GM12878 (cell line): ENCODE measurements at regions not wholly inside any gene's neighbourhood (a gene's known extent, or its start where the extent isn't known, plus 50 kb on each side); places are given as distances from the start of the nearest gene placed in this dataset.

ENCODE experiments used
- ATAC-seq: fragments of 200-7000 bp; cut with Tn5 transposase; 3 replicates; pipeline ENCODE4 v1.9.1; 2020; ENCODE audit warnings: mild to moderate bottlenecking, moderate library complexity
- BruUV-seq: library from RNA; stranded (reverse); fragments of 400-500 nt; replicated peaks from 2 replicates; lab custom pipeline; 2021; lab: Mats Ljungman, UMichigan
- CTCF ChIA-PET: fragments of 300-600 bp; sonication (Branson Sonifier 250); formaldehyde crosslinking; extraction: SDS; loops from one replicate; lab custom pipeline; 2021; ENCODE audit warnings: inconsistent platforms; lab: Yijun Ruan, JAX
- POLR2A ChIA-PET: fragments of 350-600 bp; formaldehyde crosslinking; extraction: SDS; loops from one replicate; lab custom pipeline; 2021; ENCODE audit warnings: inconsistent platforms; lab: Charles Lee
- RAD21 ChIA-PET: fragments of 300-600 bp; sonication (Branson Sonifier 250); formaldehyde crosslinking; loops from one replicate; lab custom pipeline; 2023; ENCODE audit warnings: antibody characterized with exemption; ENCODE audit not compliant: unreplicated experiment; lab: Charles Lee
- SMC1A ChIA-PET: fragments of 300-600 bp; sonication (Branson Sonifier 250); formaldehyde crosslinking; loops from one replicate; lab custom pipeline; 2023; ENCODE audit not compliant: unreplicated experiment, uncharacterized antibody; lab: Charles Lee
- DNase-seq: peaks from one replicate; pipeline ENCODE4 v3.0.0-alpha.2; 2011; ENCODE audit warnings: low read depth, low spot score
- FAIRE-seq: peaks from 3 replicates; lab custom pipeline; 2011; peaks lifted over from hg19 to GRCh38; lab: Jason Lieb, UNC
- H2AFZ ChIP-seq: 2 replicates; pipeline ENCODE4 v1.6.0; 2011; ENCODE audit warnings: low read depth, low read length, control low read depth; ENCODE audit not compliant: control insufficient read depth
- H3K27ac ChIP-seq: 2 replicates; pipeline ENCODE4 v1.5.1; 2011; ENCODE audit warnings: control low read depth; ENCODE audit not compliant: control insufficient read depth, insufficient read depth
- H3K27me3 ChIP-seq, 2 experiments: replicated peaks in 1 of 2; 2 replicates each; pipeline versions ENCODE4 v1.6.0 to v1.6.1; 2011; ENCODE audit warnings: low read length in 1 of 2; ENCODE audit not compliant: control insufficient read depth in 2 of 2, insufficient read depth in 2 of 2
- H3K36me3 ChIP-seq, 2 experiments: 2 replicates each; pipeline ENCODE4 v1.5.1; 2011; ENCODE audit warnings: low read length in 1 of 2; ENCODE audit not compliant: control insufficient read depth in 2 of 2, insufficient read depth in 2 of 2
- H3K4me1 ChIP-seq: 2 replicates; pipeline ENCODE4 v1.6.1; 2011; ENCODE audit warnings: mild to moderate bottlenecking, low read length, moderate library complexity, mixed read lengths; ENCODE audit not compliant: control insufficient read depth, insufficient read depth
- H3K4me2 ChIP-seq: 2 replicates; pipeline ENCODE4 v1.6.0; 2011; ENCODE audit warnings: control low read depth; ENCODE audit not compliant: control insufficient read depth, insufficient read depth
- H3K4me3 ChIP-seq: fragments of 200-600 bp; sonication (generic); 2 replicates; pipeline ENCODE4 v1.5.1; 2016
- H3K79me2 ChIP-seq: 2 replicates; pipeline ENCODE4 v1.6.0; 2011; ENCODE audit warnings: low read length; ENCODE audit not compliant: control insufficient read depth, insufficient read depth
- H3K9ac ChIP-seq: 2 replicates; pipeline ENCODE4 v1.8.0; 2011; ENCODE audit warnings: low read length, control low read depth, mixed read lengths; ENCODE audit not compliant: control insufficient read depth, insufficient read depth
- H3K9me3 ChIP-seq: replicated peaks from 3 replicates; pipeline ENCODE4 v1.5.1; 2011; ENCODE audit warnings: mild to moderate bottlenecking, low read length; ENCODE audit not compliant: control insufficient read depth, insufficient read depth
- H4K20me1 ChIP-seq: 2 replicates; pipeline ENCODE4 v1.6.0; 2011; ENCODE audit not compliant: control insufficient read depth, insufficient read depth
- BHLHE40 ChIP-seq, 2 experiments: fragments of 450-650 bp in 1 of 2; IDR thresholded peaks; 2 replicates each; pipeline ENCODE4 v1.6.1; 2011 to 2017; ENCODE audit warnings: low read depth in 2 of 2, borderline replicate concordance in 1 of 2, improper control_type of control experiment in 1 of 2, low read length in 1 of 2, mild to moderate bottlenecking in 1 of 2
- CREB1 ChIP-seq: IDR thresholded peaks from 2 replicates; pipeline ENCODE4 v1.6.1; 2012; ENCODE audit warnings: low read depth, mild to moderate bottlenecking, inconsistent platforms
- HDAC6 ChIP-seq: fragments of 200-600 bp; sonication (generic); IDR thresholded peaks from one replicate; pipeline ENCODE4 v1.8.0; 2017; ENCODE audit warnings: antibody characterized with exemption; ENCODE audit not compliant: unreplicated experiment
- LARP7 ChIP-seq: fragments of 450-650 bp; IDR thresholded peaks from 2 replicates; pipeline ENCODE4 v1.6.1; 2017; ENCODE audit warnings: mild to moderate bottlenecking
- MTA2 ChIP-seq: fragments of 450-650 bp; IDR thresholded peaks from 2 replicates; pipeline ENCODE4 v1.6.1; 2016; ENCODE audit warnings: low read depth, mild to moderate bottlenecking, moderate library complexity
- MTA3 ChIP-seq: IDR thresholded peaks from 2 replicates; pipeline ENCODE4 v1.6.1; 2012; ENCODE audit warnings: low read length, inconsistent platforms, borderline replicate concordance
- NFIC ChIP-seq: IDR thresholded peaks from 2 replicates; pipeline ENCODE4 v1.6.1; 2012; ENCODE audit warnings: low read depth, mild to moderate bottlenecking, inconsistent platforms, low read length, moderate library complexity
- PBX3 ChIP-seq: IDR thresholded peaks from 2 replicates; pipeline ENCODE4 v1.6.1; 2011; ENCODE audit warnings: mild to moderate bottlenecking, low read depth, low read length, moderate library complexity; ENCODE audit not compliant: insufficient replicate concordance
- RAD51 ChIP-seq: fragments of 450-650 bp; IDR thresholded peaks from 2 replicates; pipeline ENCODE4 v1.6.1; 2016; ENCODE audit warnings: moderate library complexity, mild to moderate bottlenecking, inconsistent platforms
- SKIL ChIP-seq: fragments of 450-650 bp; IDR thresholded peaks from 2 replicates; pipeline ENCODE4 v1.6.1; 2017; ENCODE audit warnings: mild to moderate bottlenecking, low read depth, inconsistent platforms; ENCODE audit not compliant: poor library complexity, severe bottlenecking
- STAT3 ChIP-seq: IDR thresholded peaks from 2 replicates; pipeline ENCODE4 v1.6.1; 2011; ENCODE audit warnings: low read depth, low read length, improper control_type of control experiment
- USF1 ChIP-seq: IDR thresholded peaks from 2 replicates; pipeline ENCODE4 v1.6.1; 2011; ENCODE audit warnings: borderline replicate concordance, low read depth, mild to moderate bottlenecking, moderate library complexity, mixed read lengths, low read length; ENCODE audit not compliant: insufficient read depth; ENCODE audit errors: extremely low read length
- WRNIP1 ChIP-seq: IDR thresholded peaks from 2 replicates; pipeline ENCODE4 v1.6.1; 2011; ENCODE audit warnings: low read depth, low read length, improper control_type of control experiment, borderline replicate concordance
- YBX1 ChIP-seq: fragments of 450-650 bp; IDR thresholded peaks from 2 replicates; pipeline ENCODE4 v1.6.1; 2016; ENCODE audit warnings: antibody characterized with exemption
- ZBED1 ChIP-seq: IDR thresholded peaks from 2 replicates; pipeline ENCODE4 v1.6.1; 2016; ENCODE audit warnings: borderline replicate concordance
- ZBTB4 ChIP-seq: fragments of 450-650 bp; formaldehyde crosslinking; IDR thresholded peaks from 2 replicates; pipeline ENCODE4 v1.4.0; 2022; ENCODE audit warnings: mild to moderate bottlenecking, moderate library complexity
- WGBS: methylation state at CpG from one replicate; pipeline ENCODE4 v1.1.6; 2016; ENCODE audit warnings: low lambda C conversion rate; ENCODE audit not compliant: insufficient replicate concordance, insufficient coverage; ENCODE audit errors: missing lambda C conversion rate; 5-methylcytosine and 5-hydroxymethylcytosine counted together
- in situ Hi-C: fragments of 300-500 bp; cut with MboI; formaldehyde crosslinking; loops from 9 replicates; pipeline ENCODE4 v1.14.3; 2018; ENCODE audit warnings: mixed read lengths
- intact Hi-C: fragments of 100-400 bp; cut with micrococcal nuclease; formaldehyde crosslinking; loops from one replicate; pipeline ENCODE4 v1.14.2; 2022; ENCODE audit not compliant: unreplicated experiment

GRCh38 chr1:182217967-182218366, 156.5 kb upstream of the ZNF648 start:
- SMC1A ChIA-PET, result no interaction called here
- RAD21 ChIA-PET, result no interaction called here
- Histone ChIP-seq H3K4me3 (no peak overlapping the region), H3K27me3 (peaks cover 0 to 2% of the 10 kb centered on the region in 2 experiments; a peak in 1 of 4 replicates), H3K9ac (no peak overlapping the region), H3K36me3 (no peaks in the 10 kb centered on the region), H2AFZ (no peak overlapping the region), H3K9me3 (no peaks in the 10 kb centered on the region), H3K4me1 (no peaks in the 10 kb centered on the region), H3K27ac (no peak overlapping the region), H3K4me2 (no peak overlapping the region), H4K20me1 (no peaks in the 10 kb centered on the region), H3K79me2 (no peaks in the 10 kb centered on the region)
- BruUV-seq, result no TSS peak
- ATAC-seq (no peak), FAIRE-seq (no peak), DNase-seq (no peak)
- intact Hi-C loops (no loop called here), in situ Hi-C loops (no loop called here)
- WGBS, result 91% methylated on average over 2 of the region's 2 CpGs
- CTCF ChIA-PET, result interaction anchor here (1.7 kb wide), 1 partner anchor 74 kb away, joined by 4 read pairs; no protein-coding TSS in a partner anchor
- POLR2A ChIA-PET, result no interaction called here
- no peak for TF ChIP-seq HDAC6
- no peak for TF ChIP-seq WRNIP1
- TF ChIP-seq MTA2, result no peak
- TF ChIP-seq MTA3, result no peak
- TF ChIP-seq CREB1, result no peak
- TF ChIP-seq YBX1, result no peak
- no peak for TF ChIP-seq BHLHE40 (IDR thresholded peaks at IDR 0.05; ENCODE audit: borderline replicate concordance in 1 of 2, low read depth in 2 of 2, low read length in 1 of 2)
- TF ChIP-seq ZBTB4 (CRISPR knock-in tag), result no peak
- TF ChIP-seq USF1, result no peak
- TF ChIP-seq RAD51, result no peak
- no peak for TF ChIP-seq NFIC
- TF ChIP-seq STAT3, result no peak
- TF ChIP-seq PBX3, result no peak
- no peak for TF ChIP-seq SKIL
- no peak for TF ChIP-seq LARP7
- TF ChIP-seq ZBED1, result no peak
